ENCODE measurements at regions not wholly inside any gene's neighbourhood (a gene's known extent, or its start where the extent isn't known, plus 50 kb on each side); places are given as distances from the start of the nearest gene placed in this dataset.
"Not testable (repeated sequence)": the region's sequence is repeated elsewhere in the genome, so short reads cannot be mapped to it uniquely, and the experiment has no call there.

- not testable (repeated sequence) for H3K9me3 ChIP-seq (ENCODE audit: control insufficient read depth, low read length); H3K4me3 ChIP-seq (ENCODE audit: insufficient read depth, low read depth, low read length); H3K27me3 ChIP-seq (ENCODE audit: control insufficient read depth, insufficient read depth, low read length, poor library complexity, severe bottlenecking); H3K36me3 ChIP-seq (ENCODE audit: control insufficient read depth, insufficient read depth, low read length); H3K4me1 ChIP-seq (ENCODE audit: control insufficient read depth, insufficient read depth, low read length); H3K27ac ChIP-seq (ENCODE audit: insufficient read depth, low read depth, low read length, poor library complexity, severe bottlenecking)
- WGBS, 2 experiments, result 90 to 94% methylated on average over 3 of the region's 3 CpGs
Measured at GRCh38 chrX:130512534-130512933, 110.7 kb downstream of the RBMX2 start.

- Histone ChIP-seq H3K27ac (ENCODE audit: insufficient read depth, low read depth, low read length, poor library complexity, severe bottlenecking) (no peak overlapping the region), H3K27me3 (ENCODE audit: control insufficient read depth, insufficient read depth, low read length, poor library complexity, severe bottlenecking) (no peaks in the 10 kb centered on the region), H3K4me3 (ENCODE audit: insufficient read depth, low read depth, low read length) (no peak overlapping the region), H3K4me1 (ENCODE audit: control insufficient read depth, insufficient read depth, low read length) (no peaks in the 10 kb centered on the region), H3K36me3 (ENCODE audit: control insufficient read depth, insufficient read depth, low read length) (no peaks in the 10 kb centered on the region), H3K9me3 (ENCODE audit: control insufficient read depth, low read length) (no peaks in the 10 kb centered on the region)
- no CpG with 5 or more reads among the region's 1 CpG for WGBS, 2 experiments
Measured at GRCh38 chrX:130516123-130516522, 114.3 kb downstream of the RBMX2 start.

DNA sequence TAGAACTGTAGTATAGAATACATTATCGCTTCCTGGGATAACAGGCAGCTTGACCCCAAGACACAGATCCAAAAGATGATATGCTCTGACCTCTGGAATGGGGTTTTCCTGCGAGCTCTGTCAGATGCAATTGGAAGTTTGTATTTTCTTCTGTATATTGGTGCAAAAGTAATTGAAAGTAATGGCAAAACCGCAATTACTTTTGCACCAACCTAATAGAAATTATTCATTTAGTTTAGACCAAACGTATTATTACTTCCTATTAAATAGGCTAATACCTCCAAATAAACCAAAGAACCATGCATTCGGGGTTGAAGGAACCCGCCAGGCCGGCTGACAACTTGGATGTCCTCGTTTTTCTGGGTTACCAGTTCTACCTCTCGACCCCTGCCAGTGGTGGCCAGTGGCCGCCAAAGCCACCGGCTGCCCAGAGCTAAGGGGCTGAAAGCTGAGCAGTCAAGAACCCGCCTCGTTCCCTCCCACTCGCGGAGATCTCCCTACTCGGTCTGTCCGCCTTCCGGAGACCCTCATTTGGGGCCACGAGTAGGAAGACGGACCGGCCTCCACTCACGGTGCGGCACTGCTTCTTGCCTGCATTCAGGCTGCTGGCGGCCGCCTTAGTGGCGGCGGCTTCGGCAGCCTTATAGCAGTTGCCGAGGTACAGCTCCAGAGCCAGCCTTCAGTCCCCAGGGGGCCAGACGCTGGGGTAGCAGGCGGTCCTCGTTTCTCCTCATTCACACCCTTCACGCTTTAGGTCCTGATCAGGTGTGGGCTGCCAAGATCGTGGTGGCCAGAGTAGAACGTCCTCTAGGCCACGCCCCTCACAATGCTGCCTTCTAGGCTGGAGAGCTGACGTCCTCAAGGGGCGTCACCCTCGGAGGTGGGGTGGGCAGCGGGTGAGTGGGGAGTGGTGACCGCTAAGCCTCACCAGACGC, 121.9 kb downstream of the RBMX2 start:
- WGBS, 2 experiments, result 11 to 18% methylated on average over 37 to 42 of the region's 42 CpGs
- H3K4me3 ChIP-seq (ENCODE audit: insufficient read depth, low read depth, low read length), result peak overlapping the region; percentile 50

DNA sequence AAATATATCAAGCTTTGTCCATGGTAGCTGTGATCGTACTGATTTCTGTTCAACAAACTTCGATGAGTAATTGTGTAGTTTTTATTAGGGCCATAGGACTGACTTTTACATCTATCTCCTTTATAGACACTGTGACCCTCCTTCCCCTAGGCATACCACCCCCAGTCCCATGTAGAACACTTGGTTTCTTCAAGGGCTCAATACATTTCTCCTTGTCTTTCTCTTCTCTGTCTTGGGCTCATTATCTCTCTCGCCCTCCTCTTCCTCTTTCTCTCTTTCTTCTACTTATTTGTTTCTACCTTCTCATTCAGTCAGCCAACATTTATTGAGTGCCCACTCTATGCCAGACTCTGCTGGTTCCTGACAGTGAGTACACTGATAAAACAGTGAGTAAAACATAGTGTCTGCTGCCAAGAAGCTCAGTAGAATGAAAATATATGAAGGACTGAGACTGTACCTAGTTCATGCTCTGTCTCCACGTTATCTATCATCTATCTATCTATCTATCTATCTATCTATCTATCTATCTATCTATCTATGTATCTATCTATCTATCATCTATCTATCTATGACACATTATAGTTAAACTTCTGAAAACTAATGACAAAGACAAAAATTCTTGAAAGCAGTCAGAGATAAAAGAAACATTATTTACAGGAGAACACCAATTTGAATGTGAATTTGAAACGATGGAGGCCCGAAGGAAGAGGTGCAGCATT, 122.8 kb downstream of the RBMX2 start:
- H3K4me3 ChIP-seq (ENCODE audit: insufficient read depth, low read depth, low read length), result no peak overlapping the region
- H3K36me3 ChIP-seq (ENCODE audit: control insufficient read depth, insufficient read depth, low read length), result no peaks in the 10 kb centered on the region
- no peaks in the 10 kb centered on the region for H3K27me3 ChIP-seq (ENCODE audit: control insufficient read depth, insufficient read depth, low read length, poor library complexity, severe bottlenecking)
- H3K4me1 ChIP-seq (ENCODE audit: control insufficient read depth, insufficient read depth, low read length), result no peaks in the 10 kb centered on the region
- no peaks in the 10 kb centered on the region for H3K9me3 ChIP-seq (ENCODE audit: control insufficient read depth, low read length)
- no peak overlapping the region for H3K27ac ChIP-seq (ENCODE audit: insufficient read depth, low read depth, low read length, poor library complexity, severe bottlenecking)
- WGBS, 2 experiments, result 88 to 90% methylated on average over 2 to 5 of the region's 6 CpGs

More for the DNA sequence above, 121.9 kb downstream of the RBMX2 start:
- H3K27me3 ChIP-seq (ENCODE audit: control insufficient read depth, insufficient read depth, low read length, poor library complexity, severe bottlenecking), result no peaks in the 10 kb centered on the region
- H3K9me3 ChIP-seq (ENCODE audit: control insufficient read depth, low read length), result no peaks in the 10 kb centered on the region
- no peaks in the 10 kb centered on the region for H3K36me3 ChIP-seq (ENCODE audit: control insufficient read depth, insufficient read depth, low read length)
- no peak overlapping the region for H3K27ac ChIP-seq (ENCODE audit: insufficient read depth, low read depth, low read length, poor library complexity, severe bottlenecking)
- no peaks in the 10 kb centered on the region for H3K4me1 ChIP-seq (ENCODE audit: control insufficient read depth, insufficient read depth, low read length)

GRCh38 chrX:130529531-130529930, 127.7 kb downstream of the RBMX2 start:
- Histone ChIP-seq H3K4me3 (ENCODE audit: insufficient read depth, low read depth, low read length) (no peak overlapping the region), H3K27ac (ENCODE audit: insufficient read depth, low read depth, low read length, poor library complexity, severe bottlenecking) (no peak overlapping the region), H3K36me3 (ENCODE audit: control insufficient read depth, insufficient read depth, low read length) (no peaks in the 10 kb centered on the region), H3K9me3 (ENCODE audit: control insufficient read depth, low read length) (no peaks in the 10 kb centered on the region), H3K27me3 (ENCODE audit: control insufficient read depth, insufficient read depth, low read length, poor library complexity, severe bottlenecking) (no peaks in the 10 kb centered on the region), H3K4me1 (ENCODE audit: control insufficient read depth, insufficient read depth, low read length) (no peaks in the 10 kb centered on the region)
- WGBS, 2 experiments, result 88 to 92% methylated on average over 4 of the region's 4 CpGs

DNA sequence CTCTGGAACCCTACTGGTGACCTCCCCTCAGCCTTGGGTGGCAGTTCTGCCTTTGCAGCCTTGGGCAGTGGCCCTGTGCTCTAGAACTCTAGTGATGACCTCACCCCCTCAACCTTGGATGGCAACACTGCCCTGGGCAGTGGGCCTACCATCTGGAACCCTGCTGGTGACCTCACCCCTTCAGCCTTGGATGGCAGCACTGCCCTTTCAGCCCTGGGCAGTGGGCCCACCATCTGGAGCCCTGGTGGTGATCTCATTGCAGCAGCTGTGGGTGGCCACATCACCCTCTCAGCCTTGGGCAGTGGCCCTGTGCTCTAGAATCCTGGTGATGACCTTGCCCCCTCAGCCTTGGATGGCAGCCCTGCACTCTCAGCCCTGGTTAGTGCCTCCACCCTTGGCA, 129.3 kb downstream of the RBMX2 start:
- H3K27ac ChIP-seq (ENCODE audit: insufficient read depth, low read depth, low read length, poor library complexity, severe bottlenecking), result no peak overlapping the region
- no peaks in the 10 kb centered on the region for H3K36me3 ChIP-seq (ENCODE audit: control insufficient read depth, insufficient read depth, low read length)
- no peaks in the 10 kb centered on the region for H3K4me1 ChIP-seq (ENCODE audit: control insufficient read depth, insufficient read depth, low read length)
- no peak overlapping the region for H3K4me3 ChIP-seq (ENCODE audit: insufficient read depth, low read depth, low read length)
- no peaks in the 10 kb centered on the region for H3K9me3 ChIP-seq (ENCODE audit: control insufficient read depth, low read length)
- no peaks in the 10 kb centered on the region for H3K27me3 ChIP-seq (ENCODE audit: control insufficient read depth, insufficient read depth, low read length, poor library complexity, severe bottlenecking)

GRCh38 chrX:130539721-130540321, 138.0 kb downstream of the RBMX2 start:
- Histone ChIP-seq H3K27ac (ENCODE audit: insufficient read depth, low read depth, low read length, poor library complexity, severe bottlenecking) (no peak overlapping the region), H3K4me1 (ENCODE audit: control insufficient read depth, insufficient read depth, low read length) (no peaks in the 10 kb centered on the region), H3K27me3 (ENCODE audit: control insufficient read depth, insufficient read depth, low read length, poor library complexity, severe bottlenecking) (no peaks in the 10 kb centered on the region), H3K36me3 (ENCODE audit: control insufficient read depth, insufficient read depth, low read length) (no peaks in the 10 kb centered on the region), H3K4me3 (ENCODE audit: insufficient read depth, low read depth, low read length) (no peak overlapping the region), H3K9me3 (ENCODE audit: control insufficient read depth, low read length) (no peaks in the 10 kb centered on the region)
- WGBS, 2 experiments, result 36 to 41% methylated on average over 14 of the region's 15 CpGs

DNA sequence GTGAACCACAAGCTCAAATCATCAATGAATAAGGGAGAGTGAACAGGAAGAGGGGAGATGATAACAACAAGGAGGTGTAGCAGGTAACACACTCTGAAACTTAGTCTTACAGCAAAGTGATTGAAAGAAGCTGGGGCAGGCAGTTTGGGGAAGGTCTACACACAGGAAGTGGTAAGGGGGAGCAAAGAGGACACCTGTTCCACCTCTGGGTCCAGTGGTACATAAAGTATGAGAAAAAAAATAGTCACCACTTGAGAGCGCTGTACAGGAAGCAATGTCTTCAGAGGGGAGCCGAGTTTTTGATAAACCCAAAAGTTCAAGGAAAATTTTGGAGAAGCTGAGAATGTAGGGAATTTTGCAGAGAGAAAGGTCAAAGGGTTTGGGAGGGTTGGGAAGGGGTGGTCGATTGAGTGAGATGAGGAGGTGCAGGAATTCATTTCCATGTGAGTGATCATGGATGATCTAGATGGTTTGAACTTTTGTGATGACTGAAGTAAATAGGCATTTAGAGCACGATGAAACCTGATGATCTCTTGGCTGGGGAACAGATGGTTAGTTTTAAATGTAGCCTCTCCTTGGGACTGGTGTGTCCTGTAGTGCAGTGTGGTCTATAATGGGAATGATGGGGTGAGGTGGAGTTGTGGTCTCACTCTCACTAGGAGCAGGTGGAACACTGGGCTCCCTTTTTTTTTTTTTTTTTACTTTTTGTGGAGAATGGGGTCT, 142.0 kb downstream of the RBMX2 start:
- Histone ChIP-seq H3K4me1 (ENCODE audit: control insufficient read depth, insufficient read depth, low read length) (no peaks in the 10 kb centered on the region), H3K27ac (ENCODE audit: insufficient read depth, low read depth, low read length, poor library complexity, severe bottlenecking) (no peak overlapping the region), H3K36me3 (ENCODE audit: control insufficient read depth, insufficient read depth, low read length) (no peaks in the 10 kb centered on the region), H3K27me3 (ENCODE audit: control insufficient read depth, insufficient read depth, low read length, poor library complexity, severe bottlenecking) (no peaks in the 10 kb centered on the region), H3K9me3 (ENCODE audit: control insufficient read depth, low read length) (no peaks in the 10 kb centered on the region), H3K4me3 (ENCODE audit: insufficient read depth, low read depth, low read length) (no peak overlapping the region)
- 89 to 95% methylated on average over 4 of the region's 4 CpGs for WGBS, 2 experiments

DNA sequence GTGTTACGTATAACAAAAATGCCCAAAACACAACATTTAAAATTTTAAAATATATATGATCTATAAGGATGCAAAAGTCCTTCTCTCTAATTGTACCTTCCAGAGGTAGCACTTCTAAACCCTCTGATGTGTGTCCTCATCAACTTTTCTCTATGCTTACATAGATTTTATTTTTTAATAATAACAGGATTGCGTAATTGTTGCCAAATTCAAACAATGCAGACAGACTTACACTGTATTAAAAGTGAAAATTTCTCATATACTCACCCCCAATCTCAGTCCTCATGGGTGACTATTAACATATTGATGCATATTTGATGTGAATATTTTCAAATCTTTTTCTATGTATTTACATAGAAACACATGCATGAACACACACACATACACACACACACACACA, 144.0 kb downstream of the RBMX2 start:
- no peaks in the 10 kb centered on the region for H3K4me1 ChIP-seq (ENCODE audit: control insufficient read depth, insufficient read depth, low read length)
- no peak overlapping the region for H3K4me3 ChIP-seq (ENCODE audit: insufficient read depth, low read depth, low read length)
- no peaks in the 10 kb centered on the region for H3K36me3 ChIP-seq (ENCODE audit: control insufficient read depth, insufficient read depth, low read length)
- H3K27ac ChIP-seq (ENCODE audit: insufficient read depth, low read depth, low read length, poor library complexity, severe bottlenecking), result no peak overlapping the region
- no peaks in the 10 kb centered on the region for H3K9me3 ChIP-seq (ENCODE audit: control insufficient read depth, low read length)
- WGBS, 2 experiments, result no CpG with 5 or more reads among the region's 2 CpGs
- H3K27me3 ChIP-seq (ENCODE audit: control insufficient read depth, insufficient read depth, low read length, poor library complexity, severe bottlenecking), result no peaks in the 10 kb centered on the region

DNA sequence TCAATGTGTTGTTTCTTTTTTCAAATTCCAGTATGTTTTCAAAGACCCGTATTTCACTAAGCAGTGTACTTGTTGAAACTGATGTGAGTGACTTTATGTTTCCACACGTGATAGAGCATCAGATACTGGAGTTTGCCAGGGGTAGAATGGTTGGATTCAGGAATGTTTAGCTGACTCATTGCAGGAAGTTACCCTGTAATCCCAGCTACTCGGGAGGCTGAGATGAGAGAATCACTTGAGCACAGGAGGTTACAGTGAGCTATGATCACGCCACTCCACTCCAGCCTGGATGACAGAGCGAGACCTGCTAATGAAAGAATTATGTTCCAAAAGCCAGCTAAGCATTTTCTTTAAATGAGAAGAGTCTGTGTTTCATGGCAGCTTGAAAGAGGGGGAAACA, 147.6 kb downstream of the RBMX2 start:
- WGBS, 2 experiments, result 76 to 87% methylated on average over 3 to 5 of the region's 5 CpGs
- not testable (repeated sequence) for H3K4me1 ChIP-seq (ENCODE audit: control insufficient read depth, insufficient read depth, low read length); H3K4me3 ChIP-seq (ENCODE audit: insufficient read depth, low read depth, low read length); H3K27ac ChIP-seq (ENCODE audit: insufficient read depth, low read depth, low read length, poor library complexity, severe bottlenecking); H3K36me3 ChIP-seq (ENCODE audit: control insufficient read depth, insufficient read depth, low read length); H3K9me3 ChIP-seq (ENCODE audit: control insufficient read depth, low read length); H3K27me3 ChIP-seq (ENCODE audit: control insufficient read depth, insufficient read depth, low read length, poor library complexity, severe bottlenecking)

Measured in ectodermal cell (in vitro differentiated cells).